HG03095 (cell line): ENCODE measurements at regions not wholly inside any gene's neighbourhood (a gene's known extent, or its start where the extent isn't known, plus 50 kb on each side); places are given as distances from the start of the nearest gene placed in this dataset.

ENCODE experiments used
- ATAC-seq: cut with Tn5 transposase; IDR thresholded peaks from one replicate; pipeline ENCODE4 v1.9.1; 2021; ENCODE audit warnings: moderate library complexity; ENCODE audit not compliant: unreplicated experiment

DNA sequence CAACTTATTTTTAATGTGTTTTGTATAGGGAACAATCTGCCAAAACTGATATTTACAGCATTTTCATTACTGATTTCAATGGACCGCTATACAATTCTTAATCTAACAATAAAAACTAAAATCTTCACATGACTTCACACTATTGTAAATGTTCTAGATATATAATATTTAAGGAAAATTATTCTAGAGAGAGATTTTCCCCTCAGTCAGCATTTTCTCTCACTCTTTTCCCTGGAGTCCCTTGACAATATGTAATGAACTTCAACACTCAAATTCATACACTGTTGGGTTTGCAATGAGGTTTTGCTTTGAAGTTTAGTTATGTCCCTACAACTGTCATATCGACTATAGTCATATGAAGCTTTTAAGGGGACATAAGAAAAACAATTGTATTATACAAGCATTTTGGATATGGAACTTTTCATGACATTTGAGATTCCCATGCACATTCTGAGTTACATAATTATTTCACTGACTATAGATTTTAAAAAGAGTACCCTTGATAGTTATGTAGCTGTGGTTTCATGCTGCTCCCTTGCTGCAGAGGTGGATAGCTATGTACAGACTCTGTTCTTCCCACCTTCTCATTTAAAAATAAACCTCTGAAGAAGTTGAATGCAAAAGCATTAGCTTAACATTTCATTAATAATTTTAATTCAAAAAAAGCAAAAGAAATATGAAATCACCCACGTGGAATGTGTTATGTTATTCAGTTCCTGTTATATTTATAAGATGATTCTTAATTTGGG lies 338.5 kb downstream of the AKAIN1 start:
- ATAC-seq = no peak

DNA sequence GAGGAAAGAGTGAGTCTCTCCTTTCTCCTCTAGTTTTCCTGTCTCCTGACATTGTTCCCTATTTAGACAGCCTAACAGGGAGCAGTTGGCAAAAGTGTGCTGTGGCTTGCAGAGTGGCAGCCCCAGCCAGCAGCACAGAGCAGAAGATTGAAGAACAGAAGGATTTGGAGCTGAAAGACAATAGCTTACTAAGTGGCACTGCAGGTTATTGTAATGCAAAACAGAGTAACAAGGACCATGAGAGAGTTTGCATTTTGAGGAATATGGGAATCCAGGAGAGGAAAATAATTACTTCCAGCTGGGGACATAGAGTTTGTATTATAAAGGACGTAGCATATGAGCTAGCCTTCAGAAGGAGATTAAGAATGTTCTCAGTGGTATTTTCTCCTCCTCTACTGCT lies 342.4 kb downstream of the AKAIN1 start:
- no peak for ATAC-seq

DNA sequence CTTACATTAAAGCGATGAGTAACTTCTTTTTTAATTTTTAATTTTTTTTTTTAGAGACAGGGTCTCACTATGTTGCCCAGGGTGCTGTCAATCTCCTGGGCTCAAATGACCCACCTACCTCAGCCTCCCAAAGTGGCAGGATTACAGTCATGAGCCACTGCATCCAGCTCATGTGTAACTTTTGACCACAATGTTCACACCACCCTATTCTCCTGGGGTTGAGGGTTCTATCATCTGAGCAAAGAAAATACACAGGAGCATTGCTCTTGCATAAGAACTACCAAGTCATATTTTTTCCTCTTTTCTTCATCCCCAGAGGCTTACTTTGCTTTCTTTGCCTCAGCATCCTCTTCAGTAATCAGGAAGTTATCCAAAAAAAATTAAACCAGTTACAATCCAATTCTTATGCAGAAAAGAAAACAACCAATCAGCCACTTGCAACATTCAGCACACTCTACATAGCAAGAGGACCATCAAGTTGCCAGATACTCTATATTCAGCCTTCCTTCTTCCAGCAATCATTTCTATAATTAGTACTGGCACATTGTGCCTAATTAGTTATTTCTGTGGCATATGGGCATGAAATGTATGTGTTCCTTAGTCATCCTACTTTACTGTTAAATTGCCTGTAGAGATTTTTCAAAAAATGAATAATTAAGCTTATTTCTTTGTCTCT lies 345.6 kb downstream of the AKAIN1 start:
- ATAC-seq = no peak

DNA sequence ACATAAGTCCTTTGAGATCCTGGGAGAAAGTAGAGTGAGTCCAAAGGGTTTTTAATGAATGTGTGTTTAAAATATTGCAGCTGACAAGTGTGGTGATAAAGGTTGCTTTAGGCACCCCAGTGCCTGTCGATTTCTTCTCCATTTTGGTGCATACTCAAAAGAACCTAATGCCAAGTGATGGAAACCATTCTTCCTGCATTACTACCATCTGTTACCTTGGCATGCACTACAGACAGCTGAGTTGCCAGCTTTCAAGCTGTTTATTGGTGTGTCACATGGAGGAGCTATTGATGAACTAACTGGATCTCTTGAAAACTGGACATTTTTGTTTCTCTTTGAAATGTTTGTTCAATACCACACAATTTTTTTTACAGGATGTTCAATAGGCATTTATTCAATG lies 350.0 kb downstream of the AKAIN1 start:
- ATAC-seq = no peak

DNA sequence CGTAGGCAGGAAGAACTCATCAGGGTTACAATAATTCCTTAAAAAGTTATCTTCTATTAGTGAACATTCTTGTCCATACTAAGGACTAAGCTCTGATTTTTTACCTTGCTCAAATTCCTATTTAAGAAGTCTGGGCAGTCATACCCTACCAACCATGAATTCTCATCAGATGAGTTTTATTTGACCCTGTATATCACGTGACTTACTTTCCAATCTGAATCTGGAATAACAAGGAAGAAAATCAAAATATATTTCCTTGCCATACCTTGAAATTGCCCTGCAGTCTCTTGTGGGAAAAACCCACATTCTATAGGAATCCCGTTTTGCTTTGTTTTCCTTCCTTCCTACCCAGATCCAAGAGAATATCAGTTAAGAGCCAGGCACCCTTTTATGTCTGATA lies 352.7 kb downstream of the AKAIN1 start:
- no peak for ATAC-seq

DNA sequence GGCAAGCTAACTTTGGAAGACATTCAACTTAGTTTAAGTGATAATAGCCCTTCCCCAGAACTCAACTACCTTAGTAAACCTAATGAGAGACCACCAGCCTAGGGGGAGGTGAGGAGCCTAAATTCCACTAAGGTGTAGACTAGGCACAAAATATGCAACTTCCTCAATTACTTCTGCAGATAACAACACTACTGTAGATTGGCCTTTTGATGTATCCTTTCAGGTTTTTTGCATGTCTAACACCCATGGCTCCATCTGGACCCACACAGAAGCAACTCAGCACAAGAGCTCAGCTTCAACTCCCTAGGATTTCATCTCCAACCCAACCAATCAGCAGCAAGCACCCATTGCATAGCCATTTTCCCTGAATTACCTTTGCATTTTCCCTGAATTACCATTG lies 353.3 kb downstream of the AKAIN1 start:
- no peak for ATAC-seq

DNA sequence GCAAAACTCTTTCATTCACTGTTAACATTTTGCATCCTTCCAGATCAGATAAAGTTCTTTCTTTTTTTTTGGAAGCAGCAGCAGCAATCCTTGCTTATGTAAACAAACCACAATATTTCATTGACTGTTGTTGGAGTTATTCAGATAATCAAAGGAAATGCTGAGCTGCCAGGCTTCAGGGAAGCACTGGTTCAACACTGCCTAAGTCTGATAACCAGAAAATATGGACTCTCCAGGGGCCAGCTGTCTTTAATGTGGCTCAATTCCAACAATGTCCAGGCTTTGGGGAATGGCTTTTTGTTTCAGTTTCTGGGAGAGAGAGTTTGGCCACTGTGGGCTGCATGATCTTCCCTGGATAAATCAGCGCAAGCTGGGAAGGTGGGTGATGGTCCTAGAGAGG lies 354.3 kb downstream of the AKAIN1 start:
- ATAC-seq = no peak

DNA sequence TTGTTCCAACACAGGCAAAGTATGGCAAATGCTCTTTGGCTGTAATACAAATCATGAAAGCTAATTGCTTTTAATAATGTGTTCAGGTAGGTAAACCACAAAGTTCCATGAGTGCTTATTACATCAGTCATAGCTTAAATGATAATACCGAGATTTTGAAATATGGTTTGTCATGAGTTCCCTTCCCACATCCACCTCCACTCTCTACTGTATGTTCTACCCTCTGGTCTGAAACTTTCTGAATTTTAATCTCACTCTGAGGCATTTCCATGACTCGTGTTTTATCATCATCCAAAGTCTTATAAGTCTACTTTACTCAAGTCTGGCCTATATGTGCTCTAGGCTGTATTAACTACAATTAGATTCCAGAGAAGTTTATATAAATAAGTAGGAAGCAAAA lies 354.8 kb downstream of the AKAIN1 start:
- ATAC-seq = no peak

DNA sequence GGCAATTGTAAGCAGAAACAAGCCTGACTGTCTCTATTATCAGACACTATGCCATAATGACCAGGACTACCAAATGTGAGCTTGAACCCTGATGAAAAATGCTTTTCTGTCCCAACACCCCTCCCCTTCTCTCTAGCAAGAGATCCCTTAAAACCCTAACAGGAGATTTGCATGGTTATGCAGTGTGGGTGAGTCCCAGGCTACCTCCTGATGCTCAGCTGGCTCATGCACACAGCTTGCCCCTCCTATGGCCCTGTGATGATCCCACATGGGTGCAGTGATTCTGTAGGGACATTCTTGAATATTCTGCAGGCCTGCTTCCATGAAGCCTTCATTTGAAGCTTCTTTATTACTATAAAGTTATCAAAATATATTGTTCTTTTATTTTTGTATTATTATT lies 357.4 kb downstream of the AKAIN1 start:
- no peak for ATAC-seq

DNA sequence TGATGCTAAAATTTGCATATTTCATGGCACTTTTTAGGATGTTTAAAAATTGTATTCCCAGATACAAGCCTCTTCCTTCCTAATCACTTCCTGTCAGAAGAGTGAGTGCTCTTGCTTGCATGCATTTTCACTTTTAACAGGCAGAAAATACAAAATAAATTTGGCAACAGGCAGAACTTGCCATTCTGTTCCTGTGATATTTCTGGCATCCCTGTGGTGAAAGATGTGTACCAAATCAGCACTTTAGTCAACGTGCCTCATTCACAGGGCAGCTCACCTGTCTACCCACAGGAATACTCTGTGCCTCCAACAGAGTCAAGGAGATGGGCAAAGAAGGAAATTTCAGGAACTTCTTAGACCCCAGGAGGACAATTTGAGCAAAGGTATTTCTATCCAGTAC lies 360.9 kb downstream of the AKAIN1 start:
- ATAC-seq = no peak

DNA sequence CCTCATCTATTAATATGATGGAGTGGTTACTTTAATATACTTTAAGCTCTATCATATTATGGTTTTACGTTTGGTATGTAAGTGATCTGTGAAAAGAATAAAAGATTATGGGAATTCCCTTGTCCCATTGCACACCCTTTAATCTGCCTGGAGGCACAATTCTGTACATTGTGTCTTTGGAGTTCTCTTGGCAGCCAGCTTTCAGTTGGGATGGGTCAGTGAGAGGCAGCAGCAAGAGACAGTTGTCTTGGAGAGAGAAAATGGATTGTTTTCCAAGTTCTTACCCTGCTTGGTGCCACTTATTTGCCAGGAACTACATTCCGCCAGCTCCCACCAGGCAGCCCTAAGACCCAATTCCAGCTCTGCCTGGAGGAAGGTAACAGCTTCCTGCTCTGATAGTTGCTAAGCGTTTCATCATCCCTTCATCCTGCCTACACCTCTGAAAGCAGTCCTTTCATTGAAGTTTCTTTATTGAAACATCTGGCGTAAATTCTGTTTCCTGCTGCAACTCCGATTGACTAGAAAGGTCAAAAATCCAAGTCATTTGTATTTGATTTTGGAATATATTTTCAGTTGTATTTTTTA lies 365.2 kb downstream of the AKAIN1 start:
- no peak for ATAC-seq

DNA sequence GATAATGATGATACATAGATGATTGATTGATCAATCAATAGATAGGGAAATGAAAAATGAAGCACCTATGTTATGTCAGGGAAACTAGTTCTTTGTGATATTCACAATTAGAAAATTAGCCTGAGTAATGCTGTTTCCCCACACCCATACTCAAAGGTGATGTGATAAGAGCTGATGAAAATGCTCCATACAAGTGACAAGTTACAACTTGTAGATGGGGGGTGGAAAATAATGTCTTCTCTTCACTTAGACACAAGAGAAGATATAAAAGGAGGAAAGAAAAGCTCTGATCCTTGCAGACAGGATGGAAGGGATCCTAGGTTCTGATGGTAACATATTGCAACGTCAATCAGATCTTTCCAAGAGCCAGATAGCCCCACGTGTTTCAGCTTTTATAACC lies 365.9 kb downstream of the AKAIN1 start:
- no peak for ATAC-seq

DNA sequence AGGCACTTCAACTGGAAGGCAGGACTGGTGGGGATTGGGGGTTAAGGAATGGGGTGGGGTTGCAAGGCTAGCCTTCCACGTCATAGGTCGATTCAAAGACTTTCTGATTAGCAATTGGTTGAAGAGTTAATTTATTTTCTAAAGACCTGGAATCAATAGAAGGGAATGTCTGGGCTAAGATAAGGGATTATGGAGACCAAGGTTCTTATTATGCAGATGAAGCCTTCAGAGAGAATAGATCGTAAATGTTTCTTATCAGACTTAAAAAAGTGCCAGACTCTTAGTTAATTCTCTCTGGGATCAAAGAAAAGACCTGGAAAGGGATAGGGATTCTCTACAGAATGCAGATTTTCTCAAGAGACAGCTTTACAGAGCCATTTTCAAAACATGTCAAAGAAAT lies 368.0 kb upstream of the DLGAP1 start:
- no peak for ATAC-seq

DNA sequence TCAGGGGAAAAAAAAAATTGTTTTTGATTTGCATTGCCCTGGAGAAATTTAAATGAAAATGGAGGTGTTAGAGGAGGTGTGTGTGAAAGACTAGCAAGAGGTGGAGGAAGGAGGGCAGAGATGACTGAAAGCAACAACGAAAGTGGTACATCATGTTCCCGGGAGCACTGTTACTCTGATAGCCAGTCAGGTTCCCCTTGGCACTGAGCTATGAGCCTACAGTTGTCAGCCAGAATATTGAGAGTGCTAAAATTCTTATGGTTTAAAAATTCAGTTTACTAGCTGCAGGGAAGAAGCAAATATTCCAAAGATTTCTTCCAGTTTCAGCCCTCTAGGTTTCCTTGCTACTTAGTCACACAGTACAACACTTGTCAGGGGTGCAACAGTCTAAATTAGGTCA lies 366.7 kb upstream of the DLGAP1 start:
- ATAC-seq = no peak

DNA sequence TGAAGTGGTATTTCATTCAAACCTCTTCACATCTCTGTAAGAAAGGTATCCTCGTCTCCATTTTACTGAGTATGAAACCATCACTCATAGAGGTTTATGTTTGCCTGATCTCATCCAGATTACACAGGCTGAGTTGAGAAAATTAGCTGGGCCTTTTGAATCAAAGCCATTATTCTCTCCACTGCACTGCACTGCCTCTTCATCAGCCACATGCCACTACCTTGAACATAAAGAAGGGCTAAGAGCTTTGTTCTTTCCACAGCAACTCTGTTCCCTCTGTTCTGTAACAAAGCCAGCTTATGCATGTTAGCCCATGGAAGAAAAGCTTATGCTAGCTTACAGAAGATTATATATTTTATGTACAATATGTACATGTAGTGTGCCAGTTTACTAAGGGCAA lies 362.6 kb upstream of the DLGAP1 start:
- no peak for ATAC-seq

DNA sequence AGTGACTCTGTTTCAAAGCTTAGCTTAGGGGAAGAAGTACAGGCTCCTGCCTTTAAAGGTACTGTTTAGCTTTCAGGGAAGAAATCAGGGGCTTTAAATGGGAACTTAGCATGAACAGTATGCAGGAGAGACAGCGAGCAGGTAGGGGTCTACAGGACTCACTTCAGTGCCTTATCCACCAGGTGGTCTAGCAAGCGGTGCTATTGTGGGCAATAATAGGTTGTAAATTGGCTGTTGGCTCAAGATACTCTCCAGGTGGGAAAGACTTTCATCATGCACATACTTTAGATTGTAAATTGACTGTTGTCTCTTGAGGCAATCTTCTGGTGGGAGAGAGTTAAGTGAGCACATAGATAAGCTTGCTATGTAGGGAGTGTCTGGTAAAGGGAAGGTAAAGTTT lies 358.6 kb upstream of the DLGAP1 start:
- ATAC-seq = no peak

DNA sequence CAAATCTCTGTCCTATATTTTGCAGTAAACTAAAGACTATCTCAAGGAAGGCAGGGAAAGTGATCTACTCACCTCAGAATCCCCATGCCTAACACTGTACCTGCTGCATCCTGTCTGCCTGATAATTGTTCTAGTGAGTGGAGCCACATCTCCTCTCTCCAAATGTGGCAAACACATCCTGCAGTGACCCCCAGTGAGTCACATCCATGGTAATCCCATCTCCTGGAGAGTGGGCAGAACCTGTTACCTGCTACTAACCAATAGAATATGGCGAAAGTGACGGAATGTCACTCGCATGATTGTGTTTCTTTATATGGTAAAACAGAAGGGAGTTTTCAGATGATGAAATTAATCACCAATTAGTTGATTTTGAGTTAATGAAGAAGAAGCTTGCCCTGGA lies 353.8 kb upstream of the DLGAP1 start:
- ATAC-seq = no peak

DNA sequence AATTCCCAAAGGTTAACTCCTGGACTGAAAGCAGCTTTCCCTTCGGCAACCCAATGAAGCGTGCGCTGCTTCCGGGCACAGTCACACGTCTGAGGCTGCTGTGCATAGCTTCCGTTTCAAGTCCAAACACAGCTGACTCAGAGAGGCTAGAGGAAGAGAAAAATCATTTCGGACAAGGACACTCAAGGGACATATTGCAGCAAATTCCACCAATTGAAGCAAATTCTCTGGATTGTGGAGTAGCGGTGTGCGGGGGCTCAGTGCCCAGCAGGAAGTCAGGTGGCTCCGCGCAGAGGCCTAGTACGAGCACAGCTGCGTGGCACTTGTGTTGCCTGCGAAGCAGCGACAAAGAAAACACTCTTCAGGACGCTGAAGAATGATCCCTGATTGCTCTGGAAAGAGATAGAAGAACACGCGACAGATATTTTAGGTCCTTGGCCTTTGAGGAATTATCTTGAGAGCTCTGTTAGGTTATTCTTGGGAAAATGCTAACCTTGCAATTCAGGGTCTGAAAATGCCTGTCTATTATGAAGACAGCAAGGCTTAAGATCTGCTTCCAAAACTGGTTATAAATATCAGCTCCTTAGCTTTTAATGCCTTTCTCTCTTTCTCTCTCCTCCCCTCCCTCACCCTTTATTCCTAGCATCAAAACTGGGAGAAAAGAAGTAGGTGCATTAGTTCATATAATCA lies 352.6 kb upstream of the DLGAP1 start:
- no peak for ATAC-seq

DNA sequence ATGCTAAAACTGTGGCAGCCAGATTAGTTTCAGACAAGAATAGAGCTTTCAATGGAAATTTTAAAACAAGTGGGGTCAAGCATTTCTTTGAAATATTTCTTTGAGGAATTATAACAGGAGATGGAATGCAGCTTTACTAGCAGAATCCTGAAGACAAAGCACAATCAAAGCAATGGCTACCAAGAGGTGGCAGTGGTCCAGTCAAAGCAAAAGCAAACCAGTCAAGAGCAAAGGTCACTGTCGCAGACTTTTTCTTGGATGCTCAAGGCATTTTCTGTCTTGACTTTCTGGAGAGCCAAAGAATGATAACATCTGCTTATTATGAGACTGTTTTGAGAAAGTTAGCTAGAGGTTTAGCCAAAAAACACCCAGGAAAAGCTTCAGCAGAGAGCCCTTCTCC lies 351.2 kb upstream of the DLGAP1 start:
- ATAC-seq = no peak

DNA sequence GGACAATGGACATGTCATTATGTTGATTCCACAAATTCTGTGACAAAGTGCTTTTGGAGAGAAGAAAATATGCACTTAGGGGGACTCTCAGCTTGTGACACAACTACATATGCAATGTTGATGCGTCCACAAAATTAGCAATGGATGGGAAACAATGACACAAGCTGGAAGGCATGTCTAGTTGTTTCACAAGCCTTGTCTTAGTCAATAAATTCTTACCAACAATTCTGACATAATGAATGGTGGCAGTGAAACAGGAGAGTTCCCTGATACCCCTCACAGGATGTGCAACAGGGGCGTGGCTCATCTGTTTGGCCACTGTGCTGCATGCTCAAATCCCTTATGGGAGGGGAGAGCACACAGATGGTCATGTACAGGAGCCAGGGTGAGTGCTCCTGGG lies 347.2 kb upstream of the DLGAP1 start:
- ATAC-seq = no peak

DNA sequence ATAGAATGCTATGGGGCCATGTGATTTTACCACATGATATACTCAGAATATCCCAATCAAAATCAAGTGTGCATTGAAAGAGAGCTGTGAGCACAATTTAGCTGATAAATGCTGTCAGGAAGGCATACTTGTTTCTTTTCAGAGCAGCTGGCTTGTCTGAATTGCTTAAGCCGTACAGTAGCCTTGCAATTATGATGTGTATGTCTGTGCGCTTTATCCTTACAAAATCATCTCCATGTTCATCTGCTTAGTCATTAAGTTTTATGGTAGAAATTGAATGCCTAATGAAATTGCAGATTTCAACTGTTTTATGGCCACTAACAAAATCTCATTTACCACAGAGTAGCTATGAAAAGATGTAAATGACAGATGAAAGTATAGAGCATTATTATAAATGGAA lies 346.0 kb upstream of the DLGAP1 start:
- no peak for ATAC-seq
